Superior temporal gyrus (tissue), 1 donor: ENCODE measurements at regions not wholly inside any gene's neighbourhood (a gene's known extent, or its start where the extent isn't known, plus 50 kb on each side); places are given as distances from the start of the nearest gene placed in this dataset.
A peak's percentile ranks its signal among the peaks of the same experiment; 100 is the strongest.
"Not testable (repeated sequence)": the region's sequence is repeated elsewhere in the genome, so short reads cannot be mapped to it uniquely, and the experiment has no call there.

ENCODE experiments used
- DNase-seq: peaks from one replicate; pipeline ENCODE4 v3.0.0-alpha.2; 2016; ENCODE audit errors: extremely low spot score

DNA sequence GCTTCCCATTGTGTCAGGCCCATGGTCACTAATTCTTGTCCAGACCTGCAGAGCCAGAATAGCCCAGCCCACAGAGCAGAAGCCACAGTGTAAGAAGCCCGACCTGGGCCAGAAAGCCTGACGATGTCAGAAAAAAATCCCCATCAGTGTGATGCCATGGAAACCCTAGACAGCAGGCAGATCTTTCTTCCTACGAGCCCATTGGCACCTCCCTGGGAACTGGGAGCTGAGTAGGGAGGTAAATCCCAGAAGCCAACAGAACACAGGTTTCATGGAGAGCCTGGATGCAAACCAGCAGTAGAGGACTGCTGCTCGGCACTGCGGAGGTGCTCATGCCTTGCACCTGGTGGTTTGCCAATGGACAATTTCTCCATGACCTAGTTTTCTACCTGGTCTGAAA lies 82.2 kb upstream of the SLC22A16 start:
- DNase-seq = no peak

DNA sequence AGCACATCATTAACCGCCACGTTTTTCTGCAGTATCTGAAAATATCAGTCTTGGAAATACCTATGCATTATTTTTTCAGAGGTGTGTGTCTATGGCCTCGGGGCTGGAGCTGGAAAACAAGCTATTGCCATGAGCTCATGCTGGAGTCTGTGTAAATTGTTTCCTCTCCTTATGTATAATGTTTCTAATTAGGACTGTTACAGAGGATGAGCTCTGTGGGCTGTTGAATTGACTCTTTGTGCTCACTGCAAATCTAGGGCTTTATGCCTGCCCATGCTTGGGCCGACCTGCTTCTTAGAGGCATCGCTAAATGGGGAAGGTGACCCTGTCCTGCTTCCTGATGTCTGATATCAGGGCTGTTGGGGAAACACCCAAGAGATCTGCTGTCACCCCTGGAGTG lies 80.8 kb upstream of the SLC22A16 start:
- peak; percentile 75 for DNase-seq

DNA sequence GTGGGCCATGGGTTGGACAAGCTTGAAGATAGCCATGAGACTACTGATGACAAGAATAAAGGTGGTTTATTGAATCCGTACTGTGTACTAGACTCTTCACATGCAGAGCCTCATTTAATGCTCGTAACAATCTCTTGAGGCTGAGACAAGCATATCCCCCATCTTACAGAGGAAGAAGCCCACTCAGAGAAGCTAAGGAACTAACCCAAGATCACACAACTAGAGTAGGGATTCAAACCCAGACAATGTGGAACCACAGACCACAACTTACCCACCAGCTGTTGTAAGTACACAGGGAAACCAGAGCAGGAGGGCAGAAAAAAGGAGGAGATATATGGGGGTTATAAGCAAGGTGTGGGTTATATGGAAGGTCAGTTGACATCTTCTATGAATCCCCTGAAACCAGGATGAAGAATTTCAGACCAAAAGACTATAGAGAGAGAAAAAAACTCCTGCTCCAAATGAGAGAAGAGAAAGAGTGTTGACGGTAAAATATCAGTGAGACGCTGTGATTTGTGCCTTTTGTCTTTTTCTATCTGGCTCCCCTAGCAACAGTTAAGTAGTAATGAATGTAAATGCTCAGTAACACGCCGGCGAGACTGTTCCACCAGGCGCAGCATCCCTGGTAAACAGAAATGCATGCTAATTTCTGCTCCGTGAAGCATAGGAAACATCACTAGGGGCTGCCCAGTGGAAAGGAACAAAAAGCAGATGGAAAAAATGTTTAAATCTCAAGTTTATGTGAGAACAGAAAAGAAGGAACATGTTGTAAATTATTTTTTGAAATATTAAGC lies 80.1 kb upstream of the SLC22A16 start:
- peak; percentile 74 for DNase-seq

DNA sequence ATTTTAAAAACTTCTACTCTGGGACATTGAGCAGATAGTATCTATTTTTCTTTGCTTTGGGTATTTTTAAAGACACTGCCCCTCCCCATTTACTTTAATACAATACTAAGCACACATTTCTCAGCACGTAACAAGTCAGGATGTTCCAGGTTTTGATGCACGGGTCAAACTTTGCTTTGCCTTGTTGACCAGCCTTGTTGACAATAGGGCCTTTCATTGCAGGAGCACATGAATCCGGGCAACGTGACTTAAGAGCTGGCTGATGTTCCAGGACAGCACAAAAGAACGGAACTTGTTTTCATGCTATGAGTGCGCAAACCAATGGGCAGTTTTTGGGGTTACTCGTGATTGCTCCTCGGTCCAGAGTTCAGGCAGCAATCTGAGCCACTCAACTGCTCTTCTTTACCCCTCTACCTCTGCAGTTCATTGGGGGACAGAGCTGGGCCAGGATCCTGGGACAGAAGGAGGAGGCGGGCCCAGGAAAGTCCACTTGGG lies 78.6 kb upstream of the SLC22A16 start:
- DNase-seq = peak; percentile 98

DNA sequence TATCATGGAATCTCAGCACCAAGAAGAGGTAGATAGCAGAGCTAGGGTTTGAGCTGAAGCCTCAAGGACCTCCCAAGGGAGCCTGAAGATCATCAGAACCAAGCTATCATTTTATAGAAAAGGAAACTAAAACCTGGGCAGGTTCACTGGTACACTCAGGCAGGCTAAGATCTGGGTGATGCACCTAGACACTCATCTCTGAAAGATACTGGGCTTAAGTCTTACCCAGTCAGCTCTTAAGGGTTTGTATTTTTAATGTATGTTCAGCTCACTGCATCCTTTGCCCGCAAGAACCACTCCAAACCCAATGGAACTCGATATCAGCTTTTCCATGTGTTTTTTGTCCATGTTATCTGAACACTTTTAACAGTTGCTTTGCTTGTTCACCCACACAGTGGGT lies 78.0 kb upstream of the SLC22A16 start:
- peak; percentile 56 for DNase-seq

DNA sequence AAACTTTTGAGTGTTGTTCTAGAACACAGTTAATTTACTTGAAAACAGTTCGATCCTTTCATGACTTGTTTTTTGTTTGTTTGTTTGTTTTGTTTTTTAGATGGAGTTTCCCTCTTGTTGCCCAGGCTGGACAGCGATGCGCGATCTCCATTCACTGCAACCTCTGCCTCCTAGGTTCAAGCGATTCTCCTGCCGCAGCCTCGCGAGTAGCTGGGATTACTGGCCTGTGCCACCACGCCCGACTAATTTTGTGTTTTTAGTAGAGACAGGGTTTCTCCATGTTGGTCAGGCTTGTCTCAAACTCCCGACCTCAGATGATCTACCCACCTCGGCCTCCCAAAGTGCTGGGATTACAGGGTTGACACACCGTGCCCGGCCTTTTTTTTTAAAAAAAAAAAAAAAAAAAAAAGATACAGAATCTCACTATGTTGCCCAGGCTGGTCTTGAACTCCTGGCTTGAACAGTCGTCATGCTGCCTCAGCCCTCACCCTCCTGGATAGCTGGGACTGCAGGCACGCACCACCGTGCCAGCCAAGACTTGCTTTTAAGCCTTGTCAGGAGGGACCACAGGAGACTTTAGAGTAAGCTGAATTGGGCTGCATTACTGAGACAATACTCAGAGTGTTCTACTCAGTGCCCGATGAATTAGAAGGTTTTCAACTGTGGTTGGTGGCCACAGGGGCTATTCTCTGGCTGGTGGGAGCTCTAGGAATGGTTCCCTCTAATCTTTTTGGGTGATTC lies 76.7 kb upstream of the SLC22A16 start:
- no peak for DNase-seq

DNA sequence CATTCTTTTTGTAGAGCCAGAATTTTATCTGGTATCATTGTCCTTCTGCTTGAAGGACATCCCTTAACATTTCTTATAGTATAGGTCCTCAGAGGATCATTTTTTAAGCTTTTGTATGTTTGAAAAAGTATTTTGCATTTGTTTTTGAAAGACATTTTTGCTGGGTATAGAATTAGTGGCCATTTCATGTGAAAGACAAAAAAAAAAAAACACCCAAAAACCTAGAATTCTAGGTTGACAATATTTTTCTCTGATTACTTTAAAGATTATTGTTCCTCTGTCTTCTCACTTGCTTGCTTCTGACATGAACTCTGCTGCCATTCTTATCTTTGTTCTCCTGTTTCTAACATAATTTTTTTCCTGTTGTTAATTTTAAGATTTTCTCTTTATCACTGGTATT lies 75.7 kb upstream of the SLC22A16 start:
- DNase-seq = no peak

DNA sequence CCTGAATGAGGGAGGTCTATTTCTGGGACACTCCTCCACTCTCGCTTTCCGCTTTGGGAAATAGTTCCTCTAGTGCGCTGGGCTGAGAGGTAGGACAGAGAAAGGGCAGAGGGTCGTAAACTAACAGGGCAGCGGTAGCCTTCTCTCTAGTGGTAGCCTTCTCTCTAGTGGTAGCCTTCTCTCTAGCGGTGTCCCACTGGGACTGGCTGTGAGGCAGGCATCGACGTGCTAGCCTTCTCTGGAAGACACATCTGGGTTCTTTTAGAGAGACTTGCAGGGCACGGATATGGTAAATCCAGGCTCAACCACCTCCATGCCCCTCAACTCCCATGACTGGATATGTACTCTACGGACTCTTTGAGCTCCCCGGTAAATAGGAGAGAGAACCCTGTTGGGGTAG lies 74.7 kb upstream of the SLC22A16 start:
- DNase-seq = no peak

DNA sequence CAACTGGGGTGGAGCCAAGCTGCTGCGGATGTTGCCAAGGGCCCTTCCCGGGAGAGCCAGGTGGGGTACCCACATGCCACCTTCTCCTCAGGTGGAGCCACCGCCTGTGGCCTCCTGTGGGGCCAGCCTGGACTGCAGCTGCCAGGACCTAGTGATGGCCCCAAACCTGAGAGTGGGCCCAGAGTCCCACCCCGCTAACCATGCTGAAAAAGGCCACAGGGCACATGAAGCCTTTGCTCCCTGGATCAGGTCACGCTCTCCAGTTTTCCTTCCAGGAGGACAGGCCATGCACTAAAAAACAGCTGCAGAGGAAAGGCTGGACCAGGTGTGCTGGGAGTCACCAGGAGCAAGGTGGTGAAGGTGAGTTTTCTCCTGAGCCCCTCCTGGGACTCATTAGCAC lies 73.9 kb upstream of the SLC22A16 start:
- no peak for DNase-seq

DNA sequence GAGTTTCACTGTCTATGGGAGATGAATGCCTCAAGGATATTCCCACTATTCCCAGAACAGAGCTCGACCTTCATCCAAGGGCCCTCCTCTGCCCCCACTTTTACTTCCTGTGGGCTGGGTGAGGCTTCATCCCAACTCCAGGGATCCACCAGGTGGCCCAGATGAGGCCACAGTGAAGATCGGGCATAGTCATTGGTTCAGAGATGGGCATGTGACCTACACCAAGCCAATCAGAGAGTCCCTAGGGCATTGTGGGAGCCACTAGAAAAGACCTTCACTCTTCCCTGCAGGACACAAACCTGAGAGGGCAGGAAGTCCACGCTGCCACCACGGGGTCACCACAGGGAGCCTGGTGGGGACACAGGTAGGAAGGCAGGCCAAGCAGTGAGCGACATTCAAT lies 72.9 kb upstream of the SLC22A16 start:
- no peak for DNase-seq

DNA sequence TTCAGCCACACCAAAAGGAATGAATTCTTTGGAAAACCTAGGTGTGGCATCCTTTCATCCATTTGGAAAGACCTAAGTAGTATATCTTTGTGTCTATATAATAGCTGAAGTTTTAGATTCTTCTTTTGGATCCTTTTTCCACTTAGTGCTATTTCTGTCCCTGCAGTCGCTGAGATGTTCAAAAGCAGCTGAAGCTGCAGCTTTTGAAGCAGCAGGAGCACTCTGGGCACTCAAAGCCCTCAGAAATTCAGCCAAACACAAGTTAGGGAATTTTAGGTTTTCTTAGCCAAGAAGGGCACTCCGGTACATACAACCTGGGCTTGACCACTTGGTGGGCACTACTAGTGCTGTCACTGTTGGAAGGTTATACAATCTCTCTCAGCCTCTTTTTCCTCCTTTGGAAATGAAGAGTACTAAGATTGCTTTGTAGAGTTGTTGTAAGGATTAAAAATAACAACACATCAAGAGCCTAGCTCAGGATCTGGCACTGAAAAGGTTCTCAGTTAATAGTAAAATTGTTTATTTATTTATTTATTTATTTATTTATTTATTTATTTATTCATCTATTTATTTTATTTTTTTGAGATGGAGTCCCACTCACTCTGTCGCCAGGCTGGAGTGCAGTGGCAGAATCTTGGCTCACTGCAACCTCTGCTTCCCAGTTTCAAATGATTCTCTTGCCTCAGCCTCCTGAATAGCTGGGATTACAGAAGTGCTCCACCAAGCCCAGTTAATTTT lies 71.9 kb upstream of the SLC22A16 start:
- DNase-seq = peak; percentile 78

DNA sequence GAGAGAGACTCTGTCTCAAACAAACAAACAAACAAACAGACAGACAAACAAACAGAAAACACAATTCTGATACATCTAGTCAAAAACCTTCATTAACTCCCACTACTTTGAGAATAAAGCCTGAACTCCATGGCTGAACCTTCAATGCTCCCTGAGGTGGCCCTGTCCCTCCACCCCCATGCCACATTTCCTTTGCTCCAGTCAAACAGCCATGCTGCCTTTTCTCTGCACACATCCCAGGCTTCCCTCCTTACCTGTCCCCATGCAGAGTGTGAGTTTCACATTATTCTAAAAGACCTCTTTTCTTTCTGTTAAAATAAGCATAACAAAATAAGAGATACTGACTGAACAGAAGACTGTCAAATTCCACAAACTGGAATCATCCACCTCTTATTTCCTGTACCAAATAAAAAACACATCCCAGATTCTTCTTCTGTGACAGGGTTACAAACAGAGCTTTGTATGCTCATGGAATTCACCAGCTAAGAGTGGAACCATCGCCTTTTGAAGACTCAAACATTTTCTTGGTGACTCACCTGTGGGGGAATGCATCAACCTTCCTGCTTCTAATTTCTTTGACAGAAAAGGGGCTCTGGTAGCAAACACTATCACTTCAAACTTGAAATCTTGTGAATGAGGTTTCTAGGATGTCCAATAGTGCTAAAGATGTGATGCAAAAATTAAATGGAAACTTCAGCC lies 71.0 kb upstream of the SLC22A16 start:
- DNase-seq = no peak

DNA sequence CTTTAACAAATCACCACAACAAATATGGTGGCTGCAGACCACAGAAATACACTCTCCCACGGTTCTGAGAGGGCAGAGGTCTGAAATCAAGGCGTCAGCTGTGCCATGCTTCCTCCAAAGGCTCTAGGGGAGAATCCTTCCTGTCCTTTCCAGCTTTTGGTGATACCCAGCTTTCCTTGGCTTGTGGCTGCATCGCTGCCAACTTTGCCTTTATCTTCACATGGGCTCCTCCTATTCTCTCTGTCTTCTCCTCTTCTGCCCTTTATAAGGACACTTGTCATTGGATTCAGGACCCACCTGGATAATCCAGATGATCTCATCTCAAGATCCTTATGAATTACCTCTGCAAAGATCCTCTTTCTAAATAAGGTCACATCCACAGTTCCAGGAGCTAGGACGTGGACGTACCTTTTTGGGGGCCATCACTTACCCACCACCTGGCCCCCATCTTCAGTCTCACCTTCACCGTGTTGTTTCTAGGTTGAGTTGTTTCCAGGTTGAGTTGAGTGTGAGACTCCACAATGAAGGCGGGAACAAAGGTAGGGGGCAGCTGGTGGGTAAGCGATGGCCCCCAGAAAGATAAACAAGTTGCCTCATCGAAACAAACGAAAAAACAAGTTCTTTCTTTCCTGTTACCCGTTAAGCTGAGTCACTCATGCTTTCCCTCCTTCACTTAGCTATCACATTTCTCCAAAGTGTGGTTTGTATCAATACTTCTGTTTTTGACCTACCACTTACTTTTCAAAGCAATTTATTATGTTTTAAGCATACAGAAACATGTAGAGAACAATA lies 68.9 kb upstream of the SLC22A16 start:
- DNase-seq = no peak

DNA sequence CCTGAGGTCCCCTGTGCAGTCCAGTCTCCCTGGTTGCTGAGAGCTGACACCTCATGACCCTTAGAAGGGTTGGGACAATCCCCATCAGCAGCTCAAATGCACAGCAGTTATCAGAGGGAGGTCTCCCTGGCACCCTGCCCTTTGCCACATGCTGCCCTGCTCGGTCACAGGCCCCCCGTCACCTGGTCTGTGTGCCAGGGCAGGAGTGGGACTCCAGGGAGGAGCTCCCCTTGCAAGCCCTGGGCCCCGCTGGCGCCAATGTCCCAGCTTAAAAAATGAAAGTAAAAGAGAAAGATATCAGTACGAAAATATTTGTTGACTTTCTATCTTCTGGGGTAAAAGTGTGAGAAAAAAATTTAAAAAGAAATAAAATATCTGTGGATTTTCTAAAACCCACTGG lies 68.1 kb upstream of the SLC22A16 start:
- DNase-seq = no peak

DNA sequence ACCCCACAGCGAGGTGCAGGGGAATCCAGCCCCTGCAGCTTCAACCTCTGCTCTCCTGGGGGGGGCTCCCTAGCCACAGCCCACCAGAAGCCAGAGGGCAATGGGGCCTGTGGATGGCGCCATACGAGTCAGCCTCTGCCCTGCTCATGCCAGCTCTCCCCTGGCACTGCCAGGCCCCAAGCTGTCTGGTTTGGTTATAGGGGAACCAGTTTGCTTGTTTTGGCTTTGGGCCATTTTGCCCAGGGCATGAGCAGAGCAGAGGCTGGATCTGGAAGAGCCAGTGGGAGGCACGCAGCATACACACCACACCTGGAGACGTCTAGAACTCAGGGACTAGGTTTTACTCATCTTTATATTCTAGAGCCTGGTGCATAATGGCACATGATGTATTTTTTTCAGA lies 66.7 kb upstream of the SLC22A16 start:
- DNase-seq = peak; percentile 75

DNA sequence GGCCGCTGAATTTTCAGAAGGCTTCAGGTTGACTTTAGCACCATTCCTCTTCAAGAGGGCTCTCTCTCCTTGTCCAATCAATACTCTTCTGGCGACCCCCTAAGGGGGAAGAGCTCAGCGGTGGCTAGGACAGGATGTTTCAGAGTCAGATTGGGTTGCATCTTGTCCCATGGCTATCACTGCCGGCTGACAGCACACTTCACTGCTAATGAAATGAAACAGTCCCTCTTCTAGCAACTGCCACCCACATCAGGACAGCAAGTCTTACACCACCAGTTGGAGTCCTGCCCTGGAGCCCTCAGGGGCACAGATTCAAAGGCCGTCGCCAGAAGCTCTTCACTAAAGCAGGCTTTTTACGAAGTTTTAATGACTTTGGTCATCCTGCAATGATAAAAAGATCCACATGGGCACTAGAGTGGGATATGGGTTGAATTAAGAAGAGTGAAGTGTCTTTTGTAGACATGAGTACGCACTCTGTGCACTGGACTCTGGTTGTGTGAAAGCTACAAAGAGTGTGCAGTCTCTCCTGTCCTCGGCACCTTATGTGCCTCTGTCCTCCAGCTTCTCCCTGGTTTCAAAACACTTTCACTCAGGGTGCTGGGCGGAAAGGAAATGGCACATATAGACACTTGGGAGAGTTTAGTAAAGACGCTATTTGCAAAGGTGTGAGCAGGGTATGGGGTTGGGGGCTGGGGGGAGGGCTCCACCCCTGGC lies 66.1 kb upstream of the SLC22A16 start:
- DNase-seq = peak; percentile 91

DNA sequence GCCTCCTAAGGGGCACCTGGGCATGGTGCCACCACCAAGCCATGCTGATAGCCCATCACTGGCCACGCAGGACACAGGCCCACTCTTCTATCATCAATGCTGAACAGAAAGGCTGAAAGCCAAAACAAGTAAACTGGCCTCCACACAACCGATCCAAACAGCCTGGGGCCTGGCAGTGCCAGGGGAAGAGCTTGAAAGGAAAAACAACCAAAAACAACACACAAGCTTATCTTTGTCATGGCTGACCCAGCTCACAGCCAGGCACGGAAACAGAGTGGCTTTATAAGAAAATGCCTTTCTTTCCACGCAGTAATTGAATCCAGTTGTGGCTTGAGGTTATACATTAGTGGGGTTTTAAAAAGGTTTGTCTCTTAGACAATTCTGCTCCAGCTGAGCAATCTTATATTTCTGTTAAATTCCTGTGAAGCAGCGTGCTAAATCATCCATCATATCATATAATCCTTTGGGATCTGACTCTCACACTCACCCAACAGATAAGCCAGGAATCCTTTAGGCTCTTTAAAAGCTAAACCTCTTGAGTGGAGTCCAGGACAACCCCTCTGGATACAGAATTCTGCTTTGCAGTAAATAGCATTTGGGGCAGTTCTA lies 65.4 kb upstream of the SLC22A16 start:
- peak; percentile 95 for DNase-seq

DNA sequence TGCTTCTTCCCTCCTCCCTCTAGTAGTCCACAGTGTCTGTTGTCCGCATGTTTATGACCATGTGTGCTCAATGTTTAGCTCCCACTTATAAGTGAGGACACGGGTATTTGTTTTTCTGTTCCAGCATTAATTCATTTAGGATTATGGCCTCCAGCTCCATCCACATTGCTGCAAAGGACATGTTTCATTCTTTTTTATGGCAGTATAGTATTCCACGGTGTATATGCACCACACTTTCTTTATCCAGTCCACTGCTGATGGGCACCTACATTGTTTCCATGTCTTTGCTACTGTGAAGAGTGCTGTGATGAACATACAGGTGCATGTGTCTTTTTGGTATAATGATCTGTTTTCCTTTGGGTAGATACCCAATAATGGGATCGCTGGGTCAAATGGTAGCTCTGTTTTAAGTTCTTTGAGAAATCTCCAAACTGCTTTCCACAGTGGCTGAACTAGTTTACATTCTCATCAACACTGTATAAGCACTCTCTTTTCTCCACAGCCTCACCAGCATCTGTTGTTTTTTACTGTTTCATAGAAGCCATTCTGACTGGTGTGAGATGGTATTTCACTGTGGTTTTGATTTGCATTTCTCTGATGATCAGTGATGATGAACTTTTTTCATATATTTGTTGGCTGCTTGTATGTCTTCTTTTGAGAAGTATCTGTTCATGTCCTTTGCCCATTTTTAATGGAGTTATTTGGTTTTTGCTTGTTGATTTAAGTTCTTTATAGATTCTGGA lies 63.0 kb upstream of the SLC22A16 start:
- DNase-seq = not testable (repeated sequence)
